ENCODE measurements at regions not wholly inside any gene's neighbourhood (a gene's known extent, or its start where the extent isn't known, plus 50 kb on each side); places are given as distances from the start of the nearest gene placed in this dataset.

DNA sequence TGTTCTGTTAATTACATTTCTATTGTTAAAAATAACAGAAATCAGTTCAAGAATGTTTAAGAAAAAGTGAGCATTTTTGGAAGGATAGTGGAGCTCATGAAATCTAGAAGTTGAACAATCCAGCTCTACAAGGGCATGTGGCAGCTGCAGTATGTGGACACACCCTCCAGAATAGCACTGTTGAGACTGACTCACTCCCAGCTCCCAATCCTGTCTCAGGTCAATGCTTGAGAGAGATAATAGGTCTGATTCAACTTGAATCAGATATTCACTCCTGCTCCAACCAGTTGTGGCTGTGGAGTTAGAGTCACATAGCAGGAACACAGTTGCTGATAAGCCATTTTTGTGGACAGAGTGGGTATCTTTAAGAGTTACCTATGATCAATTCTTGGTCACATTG lies 113.0 kb upstream of the NTF3 start:
- DNase-seq (ENCODE audit: low spot score), result no peak

More for the DNA sequence above, 113.0 kb upstream of the NTF3 start:
- no peak for ATAC-seq
- Histone ChIP-seq H3K4me3 (no peak overlapping the region), H3F3A (replicated peaks; ENCODE audit: low read depth) (no peaks in the 10 kb centered on the region), H3K27ac (ENCODE audit: low read depth) (no peak overlapping the region), H3K4me2 (no peak overlapping the region), H3K27me3 (ENCODE audit: insufficient read depth) (no peaks in the 10 kb centered on the region), H3K79me2 (replicated peaks; ENCODE audit: insufficient read depth) (no peaks in the 10 kb centered on the region), H4K20me1 (replicated peaks; ENCODE audit: insufficient read depth) (no peaks in the 10 kb centered on the region), H3K9me2 (ENCODE audit: insufficient read depth) (peaks cover 5% of the 10 kb centered on the region; the same call in 1 of the 2 replicates), H3K4me1 (ENCODE audit: insufficient read depth) (no peaks in the 10 kb centered on the region), H3K36me3 (ENCODE audit: insufficient read depth) (peaks cover 10% of the 10 kb centered on the region; the same call in 1 of the 2 replicates), H2AFZ (no peak overlapping the region)
- Mint-ChIP-seq H3K27me3 (ENCODE audit: insufficient read depth, low read depth, poor library complexity) (peaks cover 2% of the 10 kb centered on the region), H3K4me3 (no peak overlapping the region), H3K36me3 (ENCODE audit: low read depth) (peaks cover 7% of the 10 kb centered on the region), H3K9me3 (peaks cover 29% of the 10 kb centered on the region), H3K4me1 (no peaks in the 10 kb centered on the region), H3K27ac (no peak overlapping the region)
- no peak for TF ChIP-seq NANOG (IDR thresholded peaks at IDR 0.05; ENCODE audit: borderline replicate concordance)
- TF ChIP-seq ZNF331 (CRISPR knock-in tag; IDR thresholded peaks at IDR 0.05; ENCODE audit: low read depth), result no peak
- TF ChIP-seq EZH2phosphoT487 (IDR thresholded peaks at IDR 0.05; ENCODE audit: unreplicated experiment), result no peak
- no peak for TF ChIP-seq STAT1 (IDR thresholded peaks at IDR 0.05; ENCODE audit: unreplicated experiment)
- TF ChIP-seq POLR2AphosphoS5 (IDR thresholded peaks at IDR 0.05; ENCODE audit: low read depth), result no peak
- TF ChIP-seq EZH2 (IDR thresholded peaks at IDR 0.05; ENCODE audit: low read depth, unreplicated experiment), result no peak
- TF ChIP-seq, protein P1, sequence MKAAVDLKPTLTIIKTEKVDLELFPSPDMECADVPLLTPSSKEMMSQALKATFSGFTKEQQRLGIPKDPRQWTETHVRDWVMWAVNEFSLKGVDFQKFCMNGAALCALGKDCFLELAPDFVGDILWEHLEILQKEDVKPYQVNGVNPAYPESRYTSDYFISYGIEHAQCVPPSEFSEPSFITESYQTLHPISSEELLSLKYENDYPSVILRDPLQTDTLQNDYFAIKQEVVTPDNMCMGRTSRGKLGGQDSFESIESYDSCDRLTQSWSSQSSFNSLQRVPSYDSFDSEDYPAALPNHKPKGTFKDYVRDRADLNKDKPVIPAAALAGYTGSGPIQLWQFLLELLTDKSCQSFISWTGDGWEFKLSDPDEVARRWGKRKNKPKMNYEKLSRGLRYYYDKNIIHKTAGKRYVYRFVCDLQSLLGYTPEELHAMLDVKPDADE (IDR thresholded peaks at IDR 0.05), result no peak
- TF ChIP-seq CTCF (conservative IDR thresholded peaks at IDR 0.05; ENCODE audit: low read depth in 2 of 2), result no peak
- TF ChIP-seq ZNF114 (CRISPR knock-in tag; IDR thresholded peaks at IDR 0.05), result no peak
- TF ChIP-seq CREB1 (CRISPR knock-in tag; IDR thresholded peaks at IDR 0.05; ENCODE audit: low read depth), result no peak
- no peak for TF ChIP-seq ZNF462 (CRISPR knock-in tag; IDR thresholded peaks at IDR 0.05)
- no peak for TF ChIP-seq JUNB (IDR thresholded peaks at IDR 0.05; ENCODE audit: unreplicated experiment)
- TF ChIP-seq, protein P2, sequence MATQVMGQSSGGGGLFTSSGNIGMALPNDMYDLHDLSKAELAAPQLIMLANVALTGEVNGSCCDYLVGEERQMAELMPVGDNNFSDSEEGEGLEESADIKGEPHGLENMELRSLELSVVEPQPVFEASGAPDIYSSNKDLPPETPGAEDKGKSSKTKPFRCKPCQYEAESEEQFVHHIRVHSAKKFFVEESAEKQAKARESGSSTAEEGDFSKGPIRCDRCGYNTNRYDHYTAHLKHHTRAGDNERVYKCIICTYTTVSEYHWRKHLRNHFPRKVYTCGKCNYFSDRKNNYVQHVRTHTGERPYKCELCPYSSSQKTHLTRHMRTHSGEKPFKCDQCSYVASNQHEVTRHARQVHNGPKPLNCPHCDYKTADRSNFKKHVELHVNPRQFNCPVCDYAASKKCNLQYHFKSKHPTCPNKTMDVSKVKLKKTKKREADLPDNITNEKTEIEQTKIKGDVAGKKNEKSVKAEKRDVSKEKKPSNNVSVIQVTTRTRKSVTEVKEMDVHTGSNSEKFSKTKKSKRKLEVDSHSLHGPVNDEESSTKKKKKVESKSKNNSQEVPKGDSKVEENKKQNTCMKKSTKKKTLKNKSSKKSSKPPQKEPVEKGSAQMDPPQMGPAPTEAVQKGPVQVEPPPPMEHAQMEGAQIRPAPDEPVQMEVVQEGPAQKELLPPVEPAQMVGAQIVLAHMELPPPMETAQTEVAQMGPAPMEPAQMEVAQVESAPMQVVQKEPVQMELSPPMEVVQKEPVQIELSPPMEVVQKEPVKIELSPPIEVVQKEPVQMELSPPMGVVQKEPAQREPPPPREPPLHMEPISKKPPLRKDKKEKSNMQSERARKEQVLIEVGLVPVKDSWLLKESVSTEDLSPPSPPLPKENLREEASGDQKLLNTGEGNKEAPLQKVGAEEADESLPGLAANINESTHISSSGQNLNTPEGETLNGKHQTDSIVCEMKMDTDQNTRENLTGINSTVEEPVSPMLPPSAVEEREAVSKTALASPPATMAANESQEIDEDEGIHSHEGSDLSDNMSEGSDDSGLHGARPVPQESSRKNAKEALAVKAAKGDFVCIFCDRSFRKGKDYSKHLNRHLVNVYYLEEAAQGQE (IDR thresholded peaks at IDR 0.05; ENCODE audit: unreplicated experiment), result no peak
